ENCODE measurements at regions not wholly inside any gene's neighbourhood (a gene's known extent, or its start where the extent isn't known, plus 50 kb on each side); places are given as distances from the start of the nearest gene placed in this dataset.

- TF ChIP-seq CTCF (IDR thresholded peaks at IDR 0.05), result no peak
Measured at GRCh38 chr11:121716060-121716459, 263.3 kb upstream of the SORL1-AS1 start.

GRCh38 chr11:121715405-121715804 lies 262.6 kb upstream of the SORL1-AS1 start:
- H3K4me3 Mint-ChIP-seq, result no peak overlapping the region
- no peaks in the 10 kb centered on the region for H3K4me1 Mint-ChIP-seq
- DNase-seq, result no peak
- TF ChIP-seq CTCF (IDR thresholded peaks at IDR 0.05), result no peak
- H3K9me3 Mint-ChIP-seq, result peaks cover 7% of the 10 kb centered on the region
- H3K27ac Mint-ChIP-seq, result no peak overlapping the region
- H3K36me3 Mint-ChIP-seq (ENCODE audit: low read depth), result no peaks in the 10 kb centered on the region
- H3K27me3 Mint-ChIP-seq (ENCODE audit: low read depth, poor library complexity), result peaks cover 6% of the 10 kb centered on the region

More at GRCh38 chr11:121716060-121716459, 263.3 kb upstream of the SORL1-AS1 start:
- H3K9me3 Mint-ChIP-seq, result peaks cover 13% of the 10 kb centered on the region
- H3K27me3 Mint-ChIP-seq (ENCODE audit: low read depth, poor library complexity), result peaks cover 10% of the 10 kb centered on the region
- H3K27ac Mint-ChIP-seq, result no peak overlapping the region
- no peak overlapping the region for H3K4me3 Mint-ChIP-seq
- H3K36me3 Mint-ChIP-seq (ENCODE audit: low read depth), result no peaks in the 10 kb centered on the region
- no peaks in the 10 kb centered on the region for H3K4me1 Mint-ChIP-seq
- DNase-seq, result no peak

GRCh38 chr11:121714351-121714750 lies 261.6 kb upstream of the SORL1-AS1 start:
- H3K9me3 Mint-ChIP-seq, result no peaks in the 10 kb centered on the region
- no peak overlapping the region for H3K27ac Mint-ChIP-seq
- peaks cover 3% of the 10 kb centered on the region for H3K27me3 Mint-ChIP-seq (ENCODE audit: low read depth, poor library complexity)
- no peak for TF ChIP-seq CTCF (IDR thresholded peaks at IDR 0.05)
- H3K36me3 Mint-ChIP-seq (ENCODE audit: low read depth), result no peaks in the 10 kb centered on the region
- no peak for DNase-seq
- H3K4me3 Mint-ChIP-seq, result no peak overlapping the region
- H3K4me1 Mint-ChIP-seq, result no peaks in the 10 kb centered on the region

- peaks cover 5% of the 10 kb centered on the region for H3K4me1 Mint-ChIP-seq
- H3K9me3 Mint-ChIP-seq, result no peaks in the 10 kb centered on the region
- H3K36me3 Mint-ChIP-seq (ENCODE audit: low read depth), result no peaks in the 10 kb centered on the region
- DNase-seq, result no peak
- TF ChIP-seq CTCF (IDR thresholded peaks at IDR 0.05), result no peak
- H3K27ac Mint-ChIP-seq, result no peak overlapping the region
- H3K4me3 Mint-ChIP-seq, result no peak overlapping the region
- H3K27me3 Mint-ChIP-seq (ENCODE audit: low read depth, poor library complexity), result peaks cover under 1% of the 10 kb centered on the region
Measured at GRCh38 chr11:121711939-121712338, 259.2 kb upstream of the SORL1-AS1 start.

- no peak for TF ChIP-seq CTCF (IDR thresholded peaks at IDR 0.05)
- Mint-ChIP-seq H3K4me3 (no peak overlapping the region), H3K9me3 (no peaks in the 10 kb centered on the region), H3K36me3 (ENCODE audit: low read depth) (no peaks in the 10 kb centered on the region), H3K27me3 (ENCODE audit: low read depth, poor library complexity) (no peaks in the 10 kb centered on the region), H3K27ac (no peak overlapping the region), H3K4me1 (peaks cover 5% of the 10 kb centered on the region)
- no peak for DNase-seq
Measured at GRCh38 chr11:121711236-121711635, 258.5 kb upstream of the SORL1-AS1 start.

- Mint-ChIP-seq H3K36me3 (ENCODE audit: low read depth) (no peaks in the 10 kb centered on the region), H3K4me3 (no peak overlapping the region), H3K27me3 (ENCODE audit: low read depth, poor library complexity) (peaks cover 14% of the 10 kb centered on the region), H3K27ac (no peak overlapping the region), H3K9me3 (no peaks in the 10 kb centered on the region), H3K4me1 (peaks cover 5% of the 10 kb centered on the region)
- no peak for TF ChIP-seq CTCF (IDR thresholded peaks at IDR 0.05)
- DNase-seq, result no peak
Measured at GRCh38 chr11:121706884-121707420, 254.2 kb upstream of the SORL1-AS1 start.

Measured in nephron progenitor cell (in vitro differentiated cells).